ENCODE measurements at regions not wholly inside any gene's neighbourhood (a gene's known extent, or its start where the extent isn't known, plus 50 kb on each side); places are given as distances from the start of the nearest gene placed in this dataset.
A peak's percentile ranks its signal among the peaks of the same experiment; 100 is the strongest.

GRCh38 chr6:138647006-138647405 lies 126.6 kb upstream of the CCDC28A start:
- POLR2A ChIA-PET: interaction anchor here (1.1 kb wide), 1 partner anchor 25 kb away, joined by 3 read pairs; no protein-coding TSS in a partner anchor
- H3K9me3 ChIP-seq (ENCODE audit: control insufficient read depth, insufficient read depth, low read depth, low read length): no peaks in the 10 kb centered on the region
- H3K4me3 ChIP-seq (ENCODE audit: low read depth, low read length): no peak overlapping the region
- H3K4me1 ChIP-seq (ENCODE audit: control insufficient read depth, insufficient read depth, low read length): peaks cover 3% of the 10 kb centered on the region; the same call in 1 of the 2 replicates
- TF ChIP-seq, protein P1, sequence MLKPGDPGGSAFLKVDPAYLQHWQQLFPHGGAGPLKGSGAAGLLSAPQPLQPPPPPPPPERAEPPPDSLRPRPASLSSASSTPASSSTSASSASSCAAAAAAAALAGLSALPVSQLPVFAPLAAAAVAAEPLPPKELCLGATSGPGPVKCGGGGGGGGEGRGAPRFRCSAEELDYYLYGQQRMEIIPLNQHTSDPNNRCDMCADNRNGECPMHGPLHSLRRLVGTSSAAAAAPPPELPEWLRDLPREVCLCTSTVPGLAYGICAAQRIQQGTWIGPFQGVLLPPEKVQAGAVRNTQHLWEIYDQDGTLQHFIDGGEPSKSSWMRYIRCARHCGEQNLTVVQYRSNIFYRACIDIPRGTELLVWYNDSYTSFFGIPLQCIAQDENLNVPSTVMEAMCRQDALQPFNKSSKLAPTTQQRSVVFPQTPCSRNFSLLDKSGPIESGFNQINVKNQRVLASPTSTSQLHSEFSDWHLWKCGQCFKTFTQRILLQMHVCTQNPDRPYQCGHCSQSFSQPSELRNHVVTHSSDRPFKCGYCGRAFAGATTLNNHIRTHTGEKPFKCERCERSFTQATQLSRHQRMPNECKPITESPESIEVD (tag by site-specific recombination; IDR thresholded peaks at IDR 0.05): 0 out of 2 replicates have a peak, but pooled peaks have one; percentile 11
- no peak for TF ChIP-seq ZNF707 (tag by site-specific recombination; IDR thresholded peaks at IDR 0.05)
- no peak for TF ChIP-seq GLI2 (tag by site-specific recombination; IDR thresholded peaks at IDR 0.05; ENCODE audit: borderline replicate concordance, low read depth)
- CTCF ChIA-PET: interaction anchor here (0.6 to 0.8 kb wide), 4 partner anchors 129 to 1339 kb away, joined by 3 to 4 read pairs (median 4); no protein-coding TSS in a partner anchor
- H3K36me3 ChIP-seq (ENCODE audit: control insufficient read depth in 2 of 2, insufficient read depth in 1 of 2, low read length in 2 of 2): no peaks in the 10 kb centered on the region
- H3K27ac ChIP-seq (ENCODE audit: extremely low read depth, low read depth, low read length): no peak overlapping the region

DNA sequence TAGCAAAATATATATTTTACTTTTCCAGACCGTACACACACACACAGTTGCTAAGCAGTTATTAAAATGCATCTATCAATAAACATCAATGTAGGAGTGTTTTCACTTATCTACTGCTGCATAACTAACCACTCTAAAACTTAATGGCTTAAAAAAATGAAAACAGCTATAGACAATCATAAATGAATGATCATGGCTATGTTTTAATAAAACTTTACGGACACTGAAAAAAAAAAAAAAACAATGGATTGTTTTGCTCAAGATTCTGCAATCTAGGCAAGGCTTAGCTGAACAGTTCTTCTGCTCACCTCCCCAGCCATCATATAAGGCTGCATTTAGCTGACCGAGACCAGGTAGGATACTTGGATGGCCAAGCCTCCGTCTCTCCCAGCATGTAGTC lies 125.4 kb upstream of the CCDC28A start:
- no peak overlapping the region for H3K4me3 ChIP-seq (ENCODE audit: low read depth, low read length)
- no peaks in the 10 kb centered on the region for H3K9me3 ChIP-seq (ENCODE audit: control insufficient read depth, insufficient read depth, low read depth, low read length)
- H3K36me3 ChIP-seq (ENCODE audit: control insufficient read depth in 2 of 2, insufficient read depth in 1 of 2, low read length in 2 of 2): no peaks in the 10 kb centered on the region
- ChIA-PET POLR2A (interaction anchor here (1.1 kb wide), 1 partner anchor 24 kb away, joined by 3 read pairs; no protein-coding TSS in a partner anchor), CTCF (interaction anchor here (0.6 to 0.8 kb wide), 2 partner anchors 16 to 645 kb away, joined by 3 read pairs; no protein-coding TSS in a partner anchor)
- H3K4me1 ChIP-seq (ENCODE audit: control insufficient read depth, insufficient read depth, low read length): peaks cover 3% of the 10 kb centered on the region; the same call in 1 of the 2 replicates
- TF ChIP-seq, protein P1 (tag by site-specific recombination; IDR thresholded peaks at IDR 0.05): no peak
- TF ChIP-seq ZNF473 (tag by site-specific recombination; IDR thresholded peaks at IDR 0.05) (no peak), ZNF354C (tag by site-specific recombination; IDR thresholded peaks at IDR 0.05; ENCODE audit: borderline replicate concordance, low read depth) (no peak), ZNF529 (tag by site-specific recombination; IDR thresholded peaks at IDR 0.05; ENCODE audit: insufficient replicate concordance) (no peak)
- TF ChIP-seq, protein P2, sequence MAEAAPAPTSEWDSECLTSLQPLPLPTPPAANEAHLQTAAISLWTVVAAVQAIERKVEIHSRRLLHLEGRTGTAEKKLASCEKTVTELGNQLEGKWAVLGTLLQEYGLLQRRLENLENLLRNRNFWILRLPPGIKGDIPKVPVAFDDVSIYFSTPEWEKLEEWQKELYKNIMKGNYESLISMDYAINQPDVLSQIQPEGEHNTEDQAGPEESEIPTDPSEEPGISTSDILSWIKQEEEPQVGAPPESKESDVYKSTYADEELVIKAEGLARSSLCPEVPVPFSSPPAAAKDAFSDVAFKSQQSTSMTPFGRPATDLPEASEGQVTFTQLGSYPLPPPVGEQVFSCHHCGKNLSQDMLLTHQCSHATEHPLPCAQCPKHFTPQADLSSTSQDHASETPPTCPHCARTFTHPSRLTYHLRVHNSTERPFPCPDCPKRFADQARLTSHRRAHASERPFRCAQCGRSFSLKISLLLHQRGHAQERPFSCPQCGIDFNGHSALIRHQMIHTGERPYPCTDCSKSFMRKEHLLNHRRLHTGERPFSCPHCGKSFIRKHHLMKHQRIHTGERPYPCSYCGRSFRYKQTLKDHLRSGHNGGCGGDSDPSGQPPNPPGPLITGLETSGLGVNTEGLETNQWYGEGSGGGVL (tag by site-specific recombination; IDR thresholded peaks at IDR 0.05): no peak
- TF ChIP-seq, protein P3, sequence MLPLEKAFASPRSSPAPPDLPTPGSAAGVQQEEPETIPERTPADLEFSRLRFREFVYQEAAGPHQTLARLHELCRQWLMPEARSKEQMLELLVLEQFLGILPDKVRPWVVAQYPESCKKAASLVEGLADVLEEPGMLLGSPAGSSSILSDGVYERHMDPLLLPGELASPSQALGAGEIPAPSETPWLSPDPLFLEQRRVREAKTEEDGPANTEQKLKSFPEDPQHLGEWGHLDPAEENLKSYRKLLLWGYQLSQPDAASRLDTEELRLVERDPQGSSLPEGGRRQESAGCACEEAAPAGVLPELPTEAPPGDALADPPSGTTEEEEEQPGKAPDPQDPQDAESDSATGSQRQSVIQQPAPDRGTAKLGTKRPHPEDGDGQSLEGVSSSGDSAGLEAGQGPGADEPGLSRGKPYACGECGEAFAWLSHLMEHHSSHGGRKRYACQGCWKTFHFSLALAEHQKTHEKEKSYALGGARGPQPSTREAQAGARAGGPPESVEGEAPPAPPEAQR (tag by site-specific recombination; IDR thresholded peaks at IDR 0.05): no peak
- H3K27ac ChIP-seq (ENCODE audit: extremely low read depth, low read depth, low read length): no peak overlapping the region

GRCh38 chr6:138651491-138651890 lies 122.1 kb upstream of the CCDC28A start:
- Histone ChIP-seq H3K9me3 (ENCODE audit: control insufficient read depth, insufficient read depth, low read depth, low read length) (no peaks in the 10 kb centered on the region), H3K4me1 (ENCODE audit: control insufficient read depth, insufficient read depth, low read length) (peaks cover 26% of the 10 kb centered on the region), H3K36me3 (ENCODE audit: control insufficient read depth in 2 of 2, insufficient read depth in 1 of 2, low read length in 2 of 2) (no peaks in the 10 kb centered on the region), H3K27ac (ENCODE audit: extremely low read depth, low read depth, low read length) (no peak overlapping the region), H3K4me3 (ENCODE audit: low read depth, low read length) (no peak overlapping the region)
- CTCF ChIA-PET: interaction anchor here (0.8 to 1.2 kb wide), 2 partner anchors 17 to 63 kb away, joined by 3 to 6 read pairs; no protein-coding TSS in a partner anchor
- POLR2A ChIA-PET: interaction anchor here (0.6 kb wide), 1 partner anchor 12 kb away, joined by 11 read pairs; no protein-coding TSS in a partner anchor
- TF ChIP-seq PBX3 (CRISPR knock-in tag; IDR thresholded peaks at IDR 0.05): no peak
- TF ChIP-seq ZNF623 (tag by site-specific recombination; IDR thresholded peaks at IDR 0.05): no peak
- no peak for TF ChIP-seq KLF8 (tag by site-specific recombination; IDR thresholded peaks at IDR 0.05)
- 0 out of 2 replicates have a peak, but pooled peaks have one; percentile 35 for TF ChIP-seq IKZF3 (tag by site-specific recombination; IDR thresholded peaks at IDR 0.05)

Measured in HEK293 (cell line).